ENCODE measurements at regions not wholly inside any gene's neighbourhood (a gene's known extent, or its start where the extent isn't known, plus 50 kb on each side); places are given as distances from the start of the nearest gene placed in this dataset.

- no peak for TF ChIP-seq CTCF (conservative IDR thresholded peaks at IDR 0.05; ENCODE audit: low read depth, low read length)
These were observed 167.4 kb downstream of the TEX36 start for GRCh38 chr10:125515571-125515970.

GRCh38 chr10:125514206-125515162 lies 168.5 kb downstream of the TEX36 start:
- TF ChIP-seq CTCF (conservative IDR thresholded peaks at IDR 0.05; ENCODE audit: low read depth, low read length), result no peak

More at GRCh38 chr10:125515571-125515970, 167.4 kb downstream of the TEX36 start:
- no peak overlapping the region for H3K4me3 ChIP-seq (ENCODE audit: low read depth, low read length)
- no peak for DNase-seq (ENCODE audit: low read depth)

GRCh38 chr10:125513429-125514182 lies 169.4 kb downstream of the TEX36 start:
- no peak for DNase-seq (ENCODE audit: low read depth)
- TF ChIP-seq CTCF (conservative IDR thresholded peaks at IDR 0.05; ENCODE audit: low read depth, low read length), result no peak
- H3K4me3 ChIP-seq (ENCODE audit: low read depth, low read length), result no peak overlapping the region

More at GRCh38 chr10:125514206-125515162, 168.5 kb downstream of the TEX36 start:
- no peak for DNase-seq (ENCODE audit: low read depth)
- no peak overlapping the region for H3K4me3 ChIP-seq (ENCODE audit: low read depth, low read length)

- H3K4me3 ChIP-seq (ENCODE audit: low read depth, low read length), result no peak overlapping the region
- TF ChIP-seq CTCF (conservative IDR thresholded peaks at IDR 0.05; ENCODE audit: low read depth, low read length), result no peak
- no peak for DNase-seq (ENCODE audit: low read depth)
These were observed 172.0 kb downstream of the TEX36 start for GRCh38 chr10:125510998-125511397.

GRCh38 chr10:125505648-125506047 lies 177.3 kb downstream of the TEX36 start:
- no peak overlapping the region for H3K4me3 ChIP-seq (ENCODE audit: low read depth, low read length)
- no peak for TF ChIP-seq CTCF (conservative IDR thresholded peaks at IDR 0.05; ENCODE audit: low read depth, low read length)
- no peak for DNase-seq (ENCODE audit: low read depth)

- no peak overlapping the region for H3K4me3 ChIP-seq (ENCODE audit: low read depth, low read length)
- no peak for TF ChIP-seq CTCF (conservative IDR thresholded peaks at IDR 0.05; ENCODE audit: low read depth, low read length)
- no peak for DNase-seq (ENCODE audit: low read depth)
These were observed 180.7 kb downstream of the TEX36 start for GRCh38 chr10:125502276-125502675.
